Mesendoderm (in vitro differentiated cells): ENCODE measurements at regions not wholly inside any gene's neighbourhood (a gene's known extent, or its start where the extent isn't known, plus 50 kb on each side); places are given as distances from the start of the nearest gene placed in this dataset.

ENCODE experiments used
- DNase-seq: peaks from one replicate; pipeline ENCODE4 v3.0.0; 2013
- H2AK5ac ChIP-seq: 2 replicates; pipeline ENCODE4 v1.6.1; 2013; ENCODE audit warnings: low read length, inconsistent platforms
- H2BK120ac ChIP-seq: 2 replicates; pipeline ENCODE4 v1.6.1; 2013; ENCODE audit warnings: low read depth, mild to moderate bottlenecking, low read length, moderate library complexity, mixed read lengths
- H2BK15ac ChIP-seq: replicated peaks from 2 replicates; pipeline ENCODE4 v1.6.1; 2013; ENCODE audit warnings: low read depth, mild to moderate bottlenecking, moderate library complexity
- H2BK5ac ChIP-seq: 2 replicates; pipeline ENCODE4 v1.6.1; 2013; ENCODE audit warnings: low read length, inconsistent platforms
- H3K18ac ChIP-seq: 2 replicates; pipeline ENCODE4 v1.6.1; 2013; ENCODE audit warnings: mild to moderate bottlenecking, low read length, mixed read lengths
- H3K23ac ChIP-seq: one replicate; pipeline ENCODE4 v1.6.1; 2013; ENCODE audit warnings: low read length
- H3K27ac ChIP-seq: 2 replicates; pipeline ENCODE4 v1.5.1; 2013; ENCODE audit warnings: low read depth, mild to moderate bottlenecking, inconsistent platforms, low read length, moderate library complexity
- H3K27me3 ChIP-seq: 2 replicates; pipeline ENCODE4 v1.6.1; 2013; ENCODE audit warnings: low read length, control low read depth, mild to moderate bottlenecking, inconsistent platforms; ENCODE audit not compliant: insufficient read depth, poor library complexity
- H3K36me3 ChIP-seq: 2 replicates; pipeline ENCODE4 v1.6.1; 2013; ENCODE audit warnings: low read length, inconsistent platforms; ENCODE audit not compliant: control insufficient read depth, insufficient read depth
- H3K4ac ChIP-seq: one replicate; pipeline ENCODE4 v1.6.1; 2013; ENCODE audit warnings: low read depth, mild to moderate bottlenecking, low read length, moderate library complexity
- H3K4me1 ChIP-seq: 2 replicates; pipeline ENCODE4 v1.6.1; 2013; ENCODE audit warnings: low read depth, low read length, inconsistent platforms; ENCODE audit not compliant: control insufficient read depth
- H3K4me2 ChIP-seq: 2 replicates; pipeline ENCODE4 v1.6.1; 2013; ENCODE audit warnings: low read length
- H3K4me3 ChIP-seq: 2 replicates; pipeline ENCODE4 v1.5.1; 2013; ENCODE audit warnings: mild to moderate bottlenecking, low read length
- H3K56ac ChIP-seq: one replicate; pipeline ENCODE4 v1.6.1; 2013; ENCODE audit warnings: low read length
- H3K79me1 ChIP-seq: 2 replicates; pipeline ENCODE4 v1.6.1; 2013; ENCODE audit warnings: low read length, inconsistent platforms
- H3K79me2 ChIP-seq: 2 replicates; pipeline ENCODE4 v1.6.1; 2013; ENCODE audit warnings: mild to moderate bottlenecking, low read length; ENCODE audit not compliant: control insufficient read depth, insufficient read depth
- H3K9ac ChIP-seq: 2 replicates; pipeline ENCODE4 v1.6.1; 2013; ENCODE audit warnings: low read length, inconsistent platforms
- H4K5ac ChIP-seq: one replicate; pipeline ENCODE4 v1.6.1; 2013; ENCODE audit warnings: low read length
- H4K8ac ChIP-seq: one replicate; pipeline ENCODE4 v1.6.1; 2013; ENCODE audit warnings: low read depth, mild to moderate bottlenecking, control low read depth, low read length, moderate library complexity
- WGBS: extraction: QIAGEN DNeasy Blood & Tissue Kit; methylation state at CpG from one replicate; pipeline ENCODE4 v1.1.7; 2013; ENCODE audit warnings: low lambda C conversion rate, missing lambda C conversion rate; ENCODE audit not compliant: insufficient coverage; ENCODE audit errors: extremely low coverage; 5-methylcytosine and 5-hydroxymethylcytosine counted together

DNA sequence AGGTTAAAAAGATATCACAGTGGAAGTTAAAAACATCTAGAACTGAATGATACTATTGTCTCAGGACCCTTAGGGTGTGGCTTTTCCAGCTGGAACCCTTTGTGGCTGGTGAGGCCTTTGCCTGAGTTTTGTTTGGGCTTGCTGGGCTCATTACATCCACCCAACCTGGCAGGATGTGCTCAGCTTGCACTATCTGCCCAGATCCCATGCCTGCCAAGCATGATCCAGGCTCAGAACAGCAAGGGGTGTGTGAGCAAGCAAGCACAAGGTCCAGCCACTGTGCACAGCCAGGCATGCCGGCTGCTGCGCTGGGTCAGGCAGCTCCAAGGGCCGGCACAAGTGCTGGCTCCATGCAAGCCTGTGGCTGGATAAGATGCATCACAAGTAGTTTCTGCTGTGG lies 512.7 kb upstream of the CDIN1 start:
- Histone ChIP-seq H3K9ac (no peak overlapping the region), H3K56ac (no peak overlapping the region), H4K8ac (no peak overlapping the region), H2BK5ac (no peak overlapping the region), H3K4me3 (no peak overlapping the region), H3K23ac (no peak overlapping the region), H2BK15ac (no peak overlapping the region), H3K79me1 (no peaks in the 10 kb centered on the region), H3K4me2 (no peak overlapping the region), H3K27me3 (no peaks in the 10 kb centered on the region), H2BK120ac (no peak overlapping the region), H3K27ac (no peak overlapping the region), H3K4me1 (no peaks in the 10 kb centered on the region), H3K4ac (no peak overlapping the region), H4K5ac (no peak overlapping the region), H3K18ac (no peak overlapping the region), H2AK5ac (no peak overlapping the region), H3K79me2 (no peaks in the 10 kb centered on the region), H3K36me3 (no peaks in the 10 kb centered on the region)
- no peak for DNase-seq
- WGBS: no CpG with 5 or more reads among the region's 3 CpGs

DNA sequence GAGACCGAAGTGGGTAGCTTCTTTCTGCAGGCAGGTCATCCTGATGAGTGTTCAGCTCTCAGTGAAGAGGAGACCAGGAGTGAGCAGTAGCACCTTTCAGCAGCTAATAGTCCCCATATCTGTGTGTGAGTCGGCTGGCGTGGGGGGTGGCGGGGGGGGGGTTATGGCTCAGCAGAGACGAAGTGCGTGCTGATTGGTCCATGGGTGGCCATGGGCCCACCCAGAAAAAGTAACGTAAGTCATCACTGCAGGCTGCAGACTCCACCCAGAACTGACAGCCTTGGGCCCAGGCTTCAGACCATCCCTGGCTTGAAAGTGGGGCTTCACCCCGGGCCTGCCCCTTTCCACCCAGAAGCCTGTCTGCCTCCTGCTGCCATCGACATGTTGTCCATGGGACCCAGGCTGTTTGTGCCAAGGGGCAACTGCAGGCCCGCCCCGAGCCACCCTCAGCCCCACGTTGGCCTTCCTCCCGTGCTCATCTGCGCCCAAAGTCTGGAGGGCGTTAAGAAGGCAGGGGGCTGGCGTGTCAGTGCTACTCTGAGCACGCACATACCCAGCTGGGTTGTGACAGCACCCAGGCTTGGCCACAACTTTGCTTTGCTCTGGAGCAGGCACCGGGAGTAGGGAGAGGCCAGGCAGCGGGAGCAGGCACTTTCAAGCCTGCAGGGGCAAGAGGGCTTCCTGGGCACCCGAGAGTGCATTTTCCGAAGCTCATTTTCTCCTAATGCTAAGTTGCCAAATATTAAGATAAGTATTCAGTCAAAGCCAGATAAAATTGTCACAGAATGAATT lies 511.7 kb upstream of the CDIN1 start:
- Histone ChIP-seq H3K79me2 (no peaks in the 10 kb centered on the region), H2AK5ac (no peak overlapping the region), H2BK15ac (no peak overlapping the region), H3K56ac (no peak overlapping the region), H4K8ac (no peak overlapping the region), H3K18ac (no peak overlapping the region), H4K5ac (no peak overlapping the region), H2BK5ac (no peak overlapping the region), H3K36me3 (no peaks in the 10 kb centered on the region), H2BK120ac (no peak overlapping the region), H3K79me1 (no peaks in the 10 kb centered on the region), H3K27me3 (no peaks in the 10 kb centered on the region), H3K4me3 (no peak overlapping the region), H3K9ac (no peak overlapping the region), H3K4me1 (no peaks in the 10 kb centered on the region), H3K4ac (no peak overlapping the region), H3K23ac (no peak overlapping the region), H3K4me2 (no peak overlapping the region), H3K27ac (no peak overlapping the region)
- DNase-seq: no peak
- no CpG with 5 or more reads among the region's 21 CpGs for WGBS

GRCh38 chr15:36075333-36075732 lies 504.1 kb upstream of the CDIN1 start:
- Histone ChIP-seq H3K36me3 (no peaks in the 10 kb centered on the region), H3K4me2 (no peak overlapping the region), H4K8ac (no peak overlapping the region), H3K56ac (no peak overlapping the region), H3K4me1 (no peaks in the 10 kb centered on the region), H3K4ac (no peak overlapping the region), H3K9ac (no peak overlapping the region), H2AK5ac (no peak overlapping the region), H3K23ac (no peak overlapping the region), H3K18ac (no peak overlapping the region), H3K79me2 (no peaks in the 10 kb centered on the region), H3K27me3 (no peaks in the 10 kb centered on the region), H2BK15ac (no peak overlapping the region), H4K5ac (no peak overlapping the region), H2BK120ac (no peak overlapping the region), H2BK5ac (no peak overlapping the region), H3K27ac (no peak overlapping the region), H3K4me3 (no peak overlapping the region), H3K79me1 (no peaks in the 10 kb centered on the region)
- no peak for DNase-seq

- Histone ChIP-seq H3K79me2 (no peaks in the 10 kb centered on the region), H2BK5ac (no peak overlapping the region)
- no CpG with 5 or more reads among the region's 3 CpGs for WGBS
Observed at GRCh38 chr15:36079021-36079420, 500.4 kb upstream of the CDIN1 start.

GRCh38 chr15:36080759-36081158 lies 498.7 kb upstream of the CDIN1 start:
- H2BK5ac ChIP-seq: no peak overlapping the region
- H3K4me3 ChIP-seq: no peak overlapping the region
- H2AK5ac ChIP-seq: no peak overlapping the region
- no peaks in the 10 kb centered on the region for H3K36me3 ChIP-seq
- H3K56ac ChIP-seq: no peak overlapping the region
- no peaks in the 10 kb centered on the region for H3K27me3 ChIP-seq
- WGBS: no CpG with 5 or more reads among the region's 4 CpGs
- DNase-seq: no peak
- H3K4ac ChIP-seq: no peak overlapping the region
- H3K9ac ChIP-seq: no peak overlapping the region
- H3K4me1 ChIP-seq: no peaks in the 10 kb centered on the region
- no peak overlapping the region for H3K27ac ChIP-seq
- no peak overlapping the region for H3K23ac ChIP-seq
- H4K5ac ChIP-seq: no peak overlapping the region
- no peaks in the 10 kb centered on the region for H3K79me1 ChIP-seq
- no peak overlapping the region for H4K8ac ChIP-seq
- H3K4me2 ChIP-seq: no peak overlapping the region
- H2BK15ac ChIP-seq: no peak overlapping the region
- no peak overlapping the region for H2BK120ac ChIP-seq
- no peaks in the 10 kb centered on the region for H3K79me2 ChIP-seq
- no peak overlapping the region for H3K18ac ChIP-seq

More at GRCh38 chr15:36079021-36079420, 500.4 kb upstream of the CDIN1 start:
- H3K27ac ChIP-seq: no peak overlapping the region
- H2AK5ac ChIP-seq: no peak overlapping the region
- H4K5ac ChIP-seq: no peak overlapping the region
- H2BK15ac ChIP-seq: no peak overlapping the region
- H3K36me3 ChIP-seq: no peaks in the 10 kb centered on the region
- no peak for DNase-seq
- H4K8ac ChIP-seq: no peak overlapping the region
- H3K18ac ChIP-seq: no peak overlapping the region
- H2BK120ac ChIP-seq: no peak overlapping the region
- H3K9ac ChIP-seq: no peak overlapping the region
- no peak overlapping the region for H3K4me2 ChIP-seq
- no peak overlapping the region for H3K23ac ChIP-seq
- H3K4me3 ChIP-seq: no peak overlapping the region
- H3K4me1 ChIP-seq: no peaks in the 10 kb centered on the region
- H3K56ac ChIP-seq: no peak overlapping the region
- H3K4ac ChIP-seq: no peak overlapping the region
- H3K27me3 ChIP-seq: no peaks in the 10 kb centered on the region
- H3K79me1 ChIP-seq: no peaks in the 10 kb centered on the region
